Stimulated activated memory B cell treated with anti-CD40 and anti-IgM and Interleukin-4, amounts not matched to agents 10 μg/mL and 1 μg/mL and 100 μg/mL, for 72 hours (primary cell): ENCODE measurements at regions not wholly inside any gene's neighbourhood (a gene's known extent, or its start where the extent isn't known, plus 50 kb on each side); places are given as distances from the start of the nearest gene placed in this dataset.
A peak's percentile ranks its signal among the peaks of the same experiment; 100 is the strongest.

Experiments used
- ATAC-seq: fragments of 150-1000 bp; cut with Tn5 transposase; 2 replicates; pipeline ENCODE4 v1.10.0; 2021
- H3K27ac Mint-ChIP-seq: one replicate; pipeline ENCODE4 v1.8.0; 2022; ENCODE audit warnings: mild to moderate bottlenecking, mixed read lengths
- H3K27me3 Mint-ChIP-seq: one replicate; pipeline ENCODE4 v1.8.0; 2022; ENCODE audit warnings: mixed read lengths
- H3K36me3 Mint-ChIP-seq: one replicate; pipeline ENCODE4 v1.8.0; 2022; ENCODE audit warnings: mixed read lengths
- H3K4me1 Mint-ChIP-seq: one replicate; pipeline ENCODE4 v1.8.0; 2022; ENCODE audit warnings: mixed read lengths
- H3K4me3 Mint-ChIP-seq: one replicate; pipeline ENCODE4 v1.8.0; 2022; ENCODE audit warnings: mild to moderate bottlenecking, moderate library complexity, mixed read lengths
- H3K9me3 Mint-ChIP-seq: one replicate; pipeline ENCODE4 v1.8.0; 2022; ENCODE audit warnings: mixed read lengths

- H3K9me3 Mint-ChIP-seq: no peaks in the 10 kb centered on the region
- H3K4me3 Mint-ChIP-seq: no peak overlapping the region
- H3K4me1 Mint-ChIP-seq: peaks cover 6% of the 10 kb centered on the region
- H3K36me3 Mint-ChIP-seq: no peaks in the 10 kb centered on the region
- no peak for ATAC-seq
- no peak overlapping the region for H3K27ac Mint-ChIP-seq
- H3K27me3 Mint-ChIP-seq: no peaks in the 10 kb centered on the region
Observed at GRCh38 chr9:107064378-107064777, 201.4 kb downstream of the ZNF462 start.

- Mint-ChIP-seq H3K4me1 (no peaks in the 10 kb centered on the region), H3K27me3 (no peaks in the 10 kb centered on the region), H3K9me3 (no peaks in the 10 kb centered on the region), H3K36me3 (no peaks in the 10 kb centered on the region), H3K27ac (no peak overlapping the region), H3K4me3 (no peak overlapping the region)
- ATAC-seq: no peak
Observed at GRCh38 chr9:107065549-107065948, 202.6 kb downstream of the ZNF462 start.

- ATAC-seq: peak; percentile 12
- no peak overlapping the region for H3K27ac Mint-ChIP-seq
- no peak overlapping the region for H3K4me3 Mint-ChIP-seq
- peaks cover 8% of the 10 kb centered on the region for H3K27me3 Mint-ChIP-seq
- H3K4me1 Mint-ChIP-seq: no peaks in the 10 kb centered on the region
- H3K9me3 Mint-ChIP-seq: no peaks in the 10 kb centered on the region
- no peaks in the 10 kb centered on the region for H3K36me3 Mint-ChIP-seq
Observed at GRCh38 chr9:107067739-107068416, 204.9 kb downstream of the ZNF462 start.

GRCh38 chr9:107068581-107068980, 205.6 kb downstream of the ZNF462 start:
- Mint-ChIP-seq H3K9me3 (no peaks in the 10 kb centered on the region), H3K36me3 (no peaks in the 10 kb centered on the region), H3K27ac (no peak overlapping the region), H3K4me3 (no peak overlapping the region), H3K27me3 (peaks cover 8% of the 10 kb centered on the region), H3K4me1 (no peaks in the 10 kb centered on the region)
- no peak for ATAC-seq

GRCh38 chr9:107070586-107070985, 207.6 kb downstream of the ZNF462 start:
- no peaks in the 10 kb centered on the region for H3K36me3 Mint-ChIP-seq
- ATAC-seq: no peak
- peaks cover 8% of the 10 kb centered on the region for H3K27me3 Mint-ChIP-seq
- H3K4me3 Mint-ChIP-seq: no peak overlapping the region
- no peaks in the 10 kb centered on the region for H3K4me1 Mint-ChIP-seq
- H3K27ac Mint-ChIP-seq: no peak overlapping the region
- no peaks in the 10 kb centered on the region for H3K9me3 Mint-ChIP-seq

GRCh38 chr9:107078061-107078460, 205.0 kb upstream of the RAD23B start:
- Mint-ChIP-seq H3K4me1 (no peaks in the 10 kb centered on the region), H3K9me3 (no peaks in the 10 kb centered on the region), H3K27me3 (peaks cover 10% of the 10 kb centered on the region), H3K36me3 (no peaks in the 10 kb centered on the region), H3K27ac (no peak overlapping the region), H3K4me3 (no peak overlapping the region)
- ATAC-seq: no peak

GRCh38 chr9:107079589-107079988, 203.5 kb upstream of the RAD23B start:
- no peak overlapping the region for H3K27ac Mint-ChIP-seq
- H3K4me3 Mint-ChIP-seq: no peak overlapping the region
- no peaks in the 10 kb centered on the region for H3K36me3 Mint-ChIP-seq
- peaks cover 10% of the 10 kb centered on the region for H3K27me3 Mint-ChIP-seq
- ATAC-seq: no peak
- H3K9me3 Mint-ChIP-seq: no peaks in the 10 kb centered on the region
- H3K4me1 Mint-ChIP-seq: no peaks in the 10 kb centered on the region

GRCh38 chr9:107080130-107080529, 202.9 kb upstream of the RAD23B start:
- Mint-ChIP-seq H3K27ac (no peak overlapping the region), H3K4me1 (no peaks in the 10 kb centered on the region), H3K9me3 (no peaks in the 10 kb centered on the region), H3K27me3 (peaks cover 10% of the 10 kb centered on the region), H3K4me3 (no peak overlapping the region), H3K36me3 (no peaks in the 10 kb centered on the region)
- ATAC-seq: no peak

- no peak overlapping the region for H3K27ac Mint-ChIP-seq
Observed at GRCh38 chr9:107086460-107086859, 196.6 kb upstream of the RAD23B start.

GRCh38 chr9:107087222-107087621, 195.9 kb upstream of the RAD23B start:
- no peak for ATAC-seq
- Mint-ChIP-seq H3K27ac (no peak overlapping the region), H3K27me3 (peaks cover 22% of the 10 kb centered on the region), H3K36me3 (no peaks in the 10 kb centered on the region), H3K9me3 (no peaks in the 10 kb centered on the region), H3K4me3 (no peak overlapping the region), H3K4me1 (no peaks in the 10 kb centered on the region)

More at GRCh38 chr9:107086460-107086859, 196.6 kb upstream of the RAD23B start:
- peaks cover 22% of the 10 kb centered on the region for H3K27me3 Mint-ChIP-seq
- no peak for ATAC-seq
- no peaks in the 10 kb centered on the region for H3K9me3 Mint-ChIP-seq
- H3K36me3 Mint-ChIP-seq: no peaks in the 10 kb centered on the region
- H3K4me3 Mint-ChIP-seq: no peak overlapping the region
- H3K4me1 Mint-ChIP-seq: no peaks in the 10 kb centered on the region

- H3K4me1 Mint-ChIP-seq: no peaks in the 10 kb centered on the region
- H3K4me3 Mint-ChIP-seq: no peak overlapping the region
- no peaks in the 10 kb centered on the region for H3K9me3 Mint-ChIP-seq
- no peak overlapping the region for H3K27ac Mint-ChIP-seq
- H3K36me3 Mint-ChIP-seq: no peaks in the 10 kb centered on the region
- H3K27me3 Mint-ChIP-seq: peaks cover 22% of the 10 kb centered on the region
- ATAC-seq: no peak
Observed at GRCh38 chr9:107090218-107090617, 192.9 kb upstream of the RAD23B start.

GRCh38 chr9:107093365-107094060, 189.6 kb upstream of the RAD23B start:
- H3K27me3 Mint-ChIP-seq: peaks cover 13% of the 10 kb centered on the region
- no peaks in the 10 kb centered on the region for H3K4me1 Mint-ChIP-seq
- no peaks in the 10 kb centered on the region for H3K9me3 Mint-ChIP-seq
- no peak overlapping the region for H3K4me3 Mint-ChIP-seq
- no peak overlapping the region for H3K27ac Mint-ChIP-seq
- ATAC-seq: no peak
- no peaks in the 10 kb centered on the region for H3K36me3 Mint-ChIP-seq

- Mint-ChIP-seq H3K9me3 (peaks cover 2% of the 10 kb centered on the region), H3K36me3 (no peaks in the 10 kb centered on the region), H3K4me1 (no peaks in the 10 kb centered on the region), H3K4me3 (no peak overlapping the region), H3K27ac (no peak overlapping the region), H3K27me3 (peaks cover 5% of the 10 kb centered on the region)
- no peak for ATAC-seq
Observed at GRCh38 chr9:107094370-107094769, 188.7 kb upstream of the RAD23B start.

- no peak for ATAC-seq
- H3K4me1 Mint-ChIP-seq: no peaks in the 10 kb centered on the region
- no peak overlapping the region for H3K4me3 Mint-ChIP-seq
- no peaks in the 10 kb centered on the region for H3K27me3 Mint-ChIP-seq
- no peaks in the 10 kb centered on the region for H3K36me3 Mint-ChIP-seq
- peaks cover 5% of the 10 kb centered on the region for H3K9me3 Mint-ChIP-seq
- H3K27ac Mint-ChIP-seq: no peak overlapping the region
Observed at GRCh38 chr9:107100591-107100990, 182.5 kb upstream of the RAD23B start.

- Mint-ChIP-seq H3K36me3 (no peaks in the 10 kb centered on the region), H3K27me3 (no peaks in the 10 kb centered on the region), H3K27ac (no peak overlapping the region), H3K4me3 (no peak overlapping the region), H3K4me1 (no peaks in the 10 kb centered on the region), H3K9me3 (peaks cover 5% of the 10 kb centered on the region)
- no peak for ATAC-seq
Observed at GRCh38 chr9:107102011-107102410, 181.1 kb upstream of the RAD23B start.

- no peak overlapping the region for H3K27ac Mint-ChIP-seq
- no peaks in the 10 kb centered on the region for H3K4me1 Mint-ChIP-seq
- no peak overlapping the region for H3K4me3 Mint-ChIP-seq
- peaks cover 5% of the 10 kb centered on the region for H3K9me3 Mint-ChIP-seq
- no peaks in the 10 kb centered on the region for H3K36me3 Mint-ChIP-seq
- H3K27me3 Mint-ChIP-seq: peaks cover 8% of the 10 kb centered on the region
- ATAC-seq: no peak
Observed at GRCh38 chr9:107103621-107104020, 179.5 kb upstream of the RAD23B start.
